Anterior cingulate cortex (tissue), 58 donors: ENCODE measurements at regions not wholly inside any gene's neighbourhood (a gene's known extent, or its start where the extent isn't known, plus 50 kb on each side); places are given as distances from the start of the nearest gene placed in this dataset.
"Not testable (repeated sequence)": the region's sequence is repeated elsewhere in the genome, so short reads cannot be mapped to it uniquely, and the experiment has no call there.

Experiments
- DNase-seq, 58 donors: peaks; one replicate each; lab custom pipeline; 2025; lab: John Stamatoyannopoulos, UW

DNA sequence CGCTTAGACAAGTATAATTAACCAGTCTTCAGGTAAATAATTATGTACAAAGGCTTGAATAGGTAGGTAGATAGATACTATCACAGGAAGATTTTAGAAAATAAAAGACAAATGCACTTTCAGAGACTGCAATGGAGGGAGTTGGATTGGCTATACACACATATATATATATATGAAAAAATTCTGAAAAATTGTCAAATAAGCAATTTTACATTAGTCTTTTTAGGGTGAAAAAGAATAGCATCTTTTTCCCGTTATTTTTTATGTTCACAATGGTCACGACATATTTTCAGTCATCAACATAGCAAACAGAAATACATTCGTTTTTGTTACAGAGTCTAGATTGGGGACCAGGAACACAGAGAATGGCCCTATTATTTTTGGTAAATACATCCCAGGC is 385.9 kb upstream of the ACTRT1 start:
- DNase-seq: no peak

- DNase-seq: no peak
These were observed 384.3 kb upstream of the ACTRT1 start for GRCh38 chrX:128436397-128437103.

DNA sequence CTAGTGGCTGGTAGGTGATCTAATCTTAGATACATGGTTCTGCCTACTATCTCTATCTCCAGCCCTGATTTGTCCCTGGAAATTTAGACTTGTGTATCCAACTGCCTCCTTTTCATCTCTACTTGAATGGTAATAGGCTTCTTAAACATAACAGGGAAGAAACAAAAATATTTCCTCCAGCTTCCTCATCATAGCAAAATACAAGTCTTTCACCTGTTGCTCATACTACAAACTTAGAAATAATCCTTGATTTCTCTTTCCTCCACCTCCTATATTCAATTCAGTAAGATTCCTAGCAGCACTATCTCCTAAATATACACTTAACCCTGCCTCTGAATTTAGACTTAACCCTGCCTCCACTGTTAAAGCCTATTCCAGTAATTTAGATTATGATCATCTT is 373.3 kb upstream of the ACTRT1 start:
- DNase-seq: no peak

DNA sequence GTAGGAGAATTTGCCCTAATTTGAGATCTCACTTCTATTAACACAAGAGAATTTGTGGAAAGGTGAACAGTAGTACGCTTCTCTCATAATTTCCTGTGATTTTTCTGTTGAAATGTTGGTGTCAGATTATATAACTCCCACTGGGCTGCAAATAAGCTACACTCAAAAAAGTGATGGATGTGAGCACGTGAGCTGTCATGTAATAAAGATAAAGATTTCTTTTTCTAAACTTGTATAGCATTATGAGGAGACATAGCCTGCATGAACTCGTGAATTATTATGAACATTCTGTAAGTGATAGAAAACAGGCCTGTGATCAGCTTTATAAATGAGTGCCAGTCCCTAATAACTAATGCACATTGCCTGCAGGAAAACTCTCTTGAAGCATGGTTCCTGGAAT is 356.6 kb upstream of the ACTRT1 start:
- DNase-seq: no peak

DNA sequence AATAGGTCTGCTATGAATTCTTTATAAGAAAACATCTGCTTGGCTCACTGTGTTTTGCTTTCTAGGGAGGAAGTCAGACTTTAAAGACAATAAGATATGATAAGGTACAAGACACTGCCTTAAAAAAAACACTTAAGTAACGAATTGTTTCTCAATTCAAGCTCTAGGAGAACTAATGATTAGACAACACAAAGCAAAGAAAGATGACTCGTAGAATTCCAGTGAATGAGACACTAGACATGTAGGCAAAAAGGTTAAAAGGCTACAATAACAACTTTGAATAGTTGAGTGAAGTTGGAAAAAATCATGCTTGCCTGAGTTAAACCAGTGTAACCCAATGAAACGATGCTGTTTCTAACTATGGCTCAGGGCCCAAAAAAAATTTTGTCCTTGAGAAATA is 344.4 kb upstream of the ACTRT1 start:
- no peak for DNase-seq

GRCh38 chrX:128383846-128384245 is 331.6 kb upstream of the ACTRT1 start:
- DNase-seq: not testable (repeated sequence)

DNA sequence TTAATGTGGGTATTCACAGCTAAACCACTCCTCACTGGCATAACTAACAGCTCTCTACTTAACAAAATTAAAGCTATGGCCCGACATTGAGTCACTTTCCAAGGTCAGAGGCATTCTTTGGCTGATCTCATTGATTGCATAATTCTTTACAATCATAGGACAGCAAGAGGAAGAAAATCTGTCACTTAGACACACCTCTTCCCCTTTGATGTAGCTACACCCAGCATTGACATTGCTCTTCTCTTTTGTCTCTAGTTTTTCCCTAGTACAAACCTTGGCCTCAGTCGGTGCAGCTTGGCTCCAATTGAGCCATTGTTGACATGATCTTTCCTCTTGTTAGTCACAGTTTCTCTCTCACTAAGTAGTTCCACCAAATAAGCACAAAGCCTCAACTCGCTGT is 313.3 kb upstream of the ACTRT1 start:
- no peak for DNase-seq

- DNase-seq: no peak
These were observed 283.5 kb upstream of the ACTRT1 start for GRCh38 chrX:128335671-128336070.

- no peak for DNase-seq
These were observed 282.6 kb upstream of the ACTRT1 start for GRCh38 chrX:128334821-128335220.

- no peak for DNase-seq
These were observed 258.7 kb upstream of the ACTRT1 start for GRCh38 chrX:128310912-128311311.

GRCh38 chrX:128309311-128309710 is 257.1 kb upstream of the ACTRT1 start:
- DNase-seq: no peak

GRCh38 chrX:128294198-128294597 is 242.0 kb upstream of the ACTRT1 start:
- DNase-seq: peak in 1 of 58 donors; percentile 0

DNA sequence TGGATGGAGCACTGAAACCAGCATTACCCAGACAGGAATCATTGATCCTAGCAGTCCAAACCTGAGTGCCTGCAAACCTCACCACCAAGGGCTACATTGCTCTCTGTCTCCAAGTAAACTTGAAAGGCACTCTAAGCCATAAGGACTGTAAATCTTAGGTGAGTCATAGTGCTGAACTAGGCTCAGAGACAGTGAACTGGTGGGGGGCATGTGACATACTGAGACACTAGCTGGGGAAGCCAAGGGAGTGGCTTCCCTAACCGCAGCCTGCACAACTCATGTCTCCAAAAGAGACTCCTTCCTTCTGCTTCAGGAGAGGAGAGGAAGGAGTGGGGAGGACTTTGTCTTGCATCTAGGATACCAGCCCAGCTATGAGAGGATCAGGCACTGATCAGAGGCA is 235.5 kb upstream of the ACTRT1 start:
- no peak for DNase-seq

GRCh38 chrX:128250621-128251020 is 198.4 kb upstream of the ACTRT1 start:
- DNase-seq: no peak

DNA sequence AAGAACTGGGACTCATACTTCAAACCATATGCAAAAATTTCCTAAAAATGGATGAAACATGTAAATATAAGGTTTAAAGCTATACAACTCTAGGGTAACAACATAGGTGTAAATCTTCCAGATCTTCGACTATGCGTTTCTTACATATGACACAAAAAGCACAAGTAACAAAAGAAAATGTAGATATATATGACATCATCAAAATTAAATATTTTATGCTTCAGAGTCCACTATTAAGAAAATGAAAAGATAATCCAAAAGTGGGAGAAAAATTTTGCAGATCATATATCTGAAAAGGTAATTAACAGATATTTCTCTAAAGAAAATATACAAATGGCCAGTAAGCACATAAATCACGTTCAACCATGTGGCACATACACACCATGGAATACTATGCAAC is 164.2 kb upstream of the ACTRT1 start:
- DNase-seq: no peak

GRCh38 chrX:128165884-128166408 is 113.7 kb upstream of the ACTRT1 start:
- no peak for DNase-seq

DNA sequence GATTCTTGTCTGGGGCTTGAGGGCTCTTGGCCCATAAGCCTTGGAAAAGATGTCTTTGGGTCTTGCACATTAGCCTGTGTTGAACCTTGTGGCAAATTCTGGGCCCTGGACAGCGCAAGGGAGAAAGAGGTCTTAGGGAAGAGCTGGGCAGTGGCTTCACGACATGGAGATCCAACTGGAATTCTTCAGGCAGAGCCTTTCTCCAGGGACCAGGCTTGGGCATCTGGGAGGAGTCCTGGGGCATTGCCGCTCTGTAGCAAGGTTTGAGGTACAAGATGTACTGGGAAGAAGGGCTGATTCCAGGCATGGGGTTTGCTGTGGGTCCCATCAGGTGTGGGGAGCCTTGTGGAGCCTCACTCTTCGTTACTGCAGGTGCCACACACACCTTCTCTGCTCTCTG is 104.0 kb upstream of the ACTRT1 start:
- no peak for DNase-seq

DNA sequence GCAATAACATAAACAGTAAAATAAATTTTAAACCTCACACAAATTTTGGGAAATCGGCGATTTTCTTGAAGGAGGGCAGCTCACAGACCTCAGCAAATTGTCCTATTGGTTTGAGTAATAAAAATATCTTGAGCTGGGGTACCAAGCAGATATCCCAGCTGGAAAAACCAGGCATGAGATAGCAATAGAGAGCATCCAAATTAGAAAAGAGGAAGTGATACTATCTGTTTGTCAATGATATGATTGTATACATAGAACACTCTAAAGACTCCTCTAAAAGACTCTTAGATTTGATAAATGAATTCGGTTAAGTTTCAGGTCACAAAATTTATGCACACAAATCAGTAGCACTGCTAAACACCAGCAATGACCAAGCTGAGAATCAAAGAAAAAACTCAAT is 90.5 kb upstream of the ACTRT1 start:
- DNase-seq: no peak

DNA sequence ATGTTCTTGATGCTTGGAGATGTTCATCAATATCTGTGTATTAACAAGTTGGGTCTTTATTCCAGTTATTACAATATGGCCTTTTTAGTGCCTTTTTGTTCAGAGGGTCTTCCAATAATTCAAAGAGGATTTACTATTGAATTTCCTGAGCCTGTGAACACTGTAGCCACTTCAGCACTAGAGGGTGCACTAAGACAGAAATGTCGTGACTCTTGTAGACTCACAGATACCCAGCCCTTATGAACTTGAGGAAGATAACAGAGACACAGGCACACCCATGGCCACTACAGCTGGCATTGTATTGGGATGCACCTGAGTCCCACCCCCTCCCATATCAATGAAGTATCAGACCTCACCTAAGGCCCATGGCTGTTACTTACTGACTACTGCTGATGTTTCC is 54.4 kb upstream of the ACTRT1 start:
- DNase-seq: no peak

- no peak for DNase-seq
These were observed 53.5 kb upstream of the ACTRT1 start for GRCh38 chrX:128105659-128106058.
